Activated CD8-positive, alpha-beta T cell treated with anti-CD3 and anti-CD28 coated beads, Interleukin-2, amount 10 ng/mL, durations not matched to agents 7 days and 5 days (primary cell): ENCODE measurements at regions not wholly inside any gene's neighbourhood (a gene's known extent, or its start where the extent isn't known, plus 50 kb on each side); places are given as distances from the start of the nearest gene placed in this dataset.
"Not testable (repeated sequence)": the region's sequence is repeated elsewhere in the genome, so short reads cannot be mapped to it uniquely, and the experiment has no call there.

Experiments
- ATAC-seq: fragments of 150-1000 bp; cut with Tn5 transposase; one replicate; pipeline ENCODE4 v1.10.0; 2021; ENCODE audit warnings: moderate library complexity
- CTCF ChIA-PET: fragments of 350-600 bp; sonication (Branson Sonifier 250); formaldehyde crosslinking; loops from one replicate; lab custom pipeline; 2021; ENCODE audit warnings: antibody characterized with exemption; lab: Charles Lee
- POLR2A ChIA-PET: fragments of 350-600 bp; sonication (Branson Sonifier 250); formaldehyde crosslinking; loops from one replicate; lab custom pipeline; 2021; ENCODE audit warnings: antibody characterized with exemption; lab: Charles Lee
- DNase-seq: peaks from one replicate; pipeline ENCODE4 v3.0.0-alpha.2; 2020
- H3K27ac Mint-ChIP-seq: one replicate; pipeline ENCODE4 v1.8.0; 2021; ENCODE audit warnings: mild to moderate bottlenecking, mixed read lengths
- H3K27me3 Mint-ChIP-seq: one replicate; pipeline ENCODE4 v1.8.0; 2021; ENCODE audit warnings: low read depth, mixed read lengths
- H3K36me3 Mint-ChIP-seq: one replicate; pipeline ENCODE4 v1.8.0; 2021; ENCODE audit warnings: low read depth, mixed read lengths
- H3K4me1 Mint-ChIP-seq: one replicate; pipeline ENCODE4 v1.8.0; 2021; ENCODE audit warnings: low read depth, mixed read lengths
- H3K4me3 Mint-ChIP-seq: one replicate; pipeline ENCODE4 v1.8.0; 2021; ENCODE audit warnings: mild to moderate bottlenecking, mixed read lengths
- H3K9me3 Mint-ChIP-seq: one replicate; pipeline ENCODE4 v1.8.0; 2022; ENCODE audit warnings: mixed read lengths; ENCODE audit not compliant: insufficient read depth

GRCh38 chr16:52928955-52929354 lies 123.7 kb downstream of the CHD9NB start:
- H3K27me3 Mint-ChIP-seq = no peaks in the 10 kb centered on the region
- H3K9me3 Mint-ChIP-seq = no peaks in the 10 kb centered on the region

GRCh38 chr16:52925143-52925542 lies 127.6 kb downstream of the CHD9NB start:
- ATAC-seq = no peak
- no peak for DNase-seq

More at GRCh38 chr16:52928955-52929354, 123.7 kb downstream of the CHD9NB start:
- Mint-ChIP-seq H3K36me3 (no peaks in the 10 kb centered on the region), H3K27ac (no peak overlapping the region), H3K4me3 (no peak overlapping the region), H3K4me1 (no peaks in the 10 kb centered on the region)
- ATAC-seq = no peak
- ChIA-PET POLR2A (no interaction called here), CTCF (no interaction called here)
- no peak for DNase-seq

GRCh38 chr16:52924162-52924561 lies 128.5 kb downstream of the CHD9NB start:
- Mint-ChIP-seq H3K27ac (no peak overlapping the region), H3K4me1 (no peaks in the 10 kb centered on the region), H3K9me3 (no peaks in the 10 kb centered on the region), H3K4me3 (no peak overlapping the region), H3K27me3 (no peaks in the 10 kb centered on the region), H3K36me3 (no peaks in the 10 kb centered on the region)
- ATAC-seq (no peak), DNase-seq (no peak)
- POLR2A ChIA-PET = no interaction called here
- CTCF ChIA-PET = no interaction called here

More at GRCh38 chr16:52925143-52925542, 127.6 kb downstream of the CHD9NB start:
- POLR2A ChIA-PET = no interaction called here
- Mint-ChIP-seq H3K4me1 (no peaks in the 10 kb centered on the region), H3K4me3 (no peak overlapping the region), H3K27me3 (no peaks in the 10 kb centered on the region), H3K36me3 (no peaks in the 10 kb centered on the region), H3K9me3 (no peaks in the 10 kb centered on the region), H3K27ac (no peak overlapping the region)
- CTCF ChIA-PET = no interaction called here

- POLR2A ChIA-PET = no interaction called here
- no peak overlapping the region for H3K4me3 Mint-ChIP-seq
- DNase-seq (no peak), ATAC-seq (no peak)
- H3K27ac Mint-ChIP-seq = no peak overlapping the region
- no peaks in the 10 kb centered on the region for H3K27me3 Mint-ChIP-seq
- CTCF ChIA-PET = no interaction called here
- no peaks in the 10 kb centered on the region for H3K9me3 Mint-ChIP-seq
- no peaks in the 10 kb centered on the region for H3K4me1 Mint-ChIP-seq
- H3K36me3 Mint-ChIP-seq = no peaks in the 10 kb centered on the region
Measured at GRCh38 chr16:52921104-52921503, 131.6 kb downstream of the CHD9NB start.

GRCh38 chr16:52920331-52920730 lies 132.4 kb downstream of the CHD9NB start:
- Mint-ChIP-seq H3K36me3 (no peaks in the 10 kb centered on the region), H3K9me3 (no peaks in the 10 kb centered on the region), H3K4me1 (no peaks in the 10 kb centered on the region), H3K27me3 (no peaks in the 10 kb centered on the region), H3K4me3 (no peak overlapping the region), H3K27ac (no peak overlapping the region)
- ChIA-PET CTCF (no interaction called here), POLR2A (no interaction called here)
- DNase-seq (no peak), ATAC-seq (no peak)

- ChIA-PET POLR2A (no interaction called here), CTCF (interaction anchor here (0.8 to 2.2 kb wide), 3 partner anchors 10 to 723 kb away, joined by 3 to 10 read pairs (median 3); no protein-coding TSS in a partner anchor)
- H3K9me3 Mint-ChIP-seq = no peaks in the 10 kb centered on the region
- H3K36me3 Mint-ChIP-seq = no peaks in the 10 kb centered on the region
- H3K27ac Mint-ChIP-seq = no peak overlapping the region
- no peaks in the 10 kb centered on the region for H3K27me3 Mint-ChIP-seq
- ATAC-seq (no peak), DNase-seq (no peak)
- H3K4me1 Mint-ChIP-seq = no peaks in the 10 kb centered on the region
- H3K4me3 Mint-ChIP-seq = no peak overlapping the region
Measured at GRCh38 chr16:52914428-52914827, 138.3 kb downstream of the CHD9NB start.

- DNase-seq = peak; percentile 50
- Mint-ChIP-seq H3K4me1 (no peaks in the 10 kb centered on the region), H3K4me3 (no peak overlapping the region), H3K27ac (no peak overlapping the region), H3K9me3 (no peaks in the 10 kb centered on the region), H3K27me3 (no peaks in the 10 kb centered on the region), H3K36me3 (no peaks in the 10 kb centered on the region)
- ATAC-seq = no peak
- ChIA-PET POLR2A (interaction anchor here (0.7 kb wide), 1 partner anchor 1782 kb away, joined by 3 read pairs; no protein-coding TSS in a partner anchor), CTCF (interaction anchor here (0.9 to 2.5 kb wide), 4 partner anchors 16 to 721 kb away, joined by 3 to 12 read pairs (median 3); no protein-coding TSS in a partner anchor)
Measured at GRCh38 chr16:52912565-52913173, 140.0 kb downstream of the CHD9NB start.

- ATAC-seq, H3K27me3 Mint-ChIP-seq, H3K36me3 Mint-ChIP-seq, DNase-seq, H3K4me3 Mint-ChIP-seq, POLR2A ChIA-PET, H3K9me3 Mint-ChIP-seq, H3K27ac Mint-ChIP-seq, H3K4me1 Mint-ChIP-seq: not testable (repeated sequence)
- CTCF ChIA-PET = interaction anchor here (1.4 kb wide), 1 partner anchor 716 kb away, joined by 3 read pairs; no protein-coding TSS in a partner anchor
Measured at GRCh38 chr16:52908057-52908456, 144.6 kb downstream of the CHD9NB start.

- no peaks in the 10 kb centered on the region for H3K4me1 Mint-ChIP-seq
- DNase-seq = no peak
- H3K27ac Mint-ChIP-seq = no peak overlapping the region
- no peak overlapping the region for H3K4me3 Mint-ChIP-seq
- POLR2A ChIA-PET = no interaction called here
- ATAC-seq = no peak
- H3K9me3 Mint-ChIP-seq = no peaks in the 10 kb centered on the region
- no peaks in the 10 kb centered on the region for H3K36me3 Mint-ChIP-seq
- CTCF ChIA-PET = no interaction called here
- H3K27me3 Mint-ChIP-seq = no peaks in the 10 kb centered on the region
Measured at GRCh38 chr16:52906281-52906680, 146.4 kb downstream of the CHD9NB start.

GRCh38 chr16:52896478-52897164 lies 156.1 kb downstream of the CHD9NB start:
- ATAC-seq (no peak), DNase-seq (no peak)
- Mint-ChIP-seq H3K27ac (no peak overlapping the region), H3K36me3 (no peaks in the 10 kb centered on the region), H3K9me3 (no peaks in the 10 kb centered on the region), H3K4me1 (no peaks in the 10 kb centered on the region), H3K27me3 (no peaks in the 10 kb centered on the region), H3K4me3 (no peak overlapping the region)
- POLR2A ChIA-PET = no interaction called here
- CTCF ChIA-PET = interaction anchor here (0.9 kb wide), 1 partner anchor 16 kb away, joined by 3 read pairs; no protein-coding TSS in a partner anchor

- no peaks in the 10 kb centered on the region for H3K9me3 Mint-ChIP-seq
- CTCF ChIA-PET = no interaction called here
Measured at GRCh38 chr16:52874042-52874441, 178.7 kb downstream of the CHD9NB start.

GRCh38 chr16:52872731-52873130 lies 180.0 kb downstream of the CHD9NB start:
- no peaks in the 10 kb centered on the region for H3K9me3 Mint-ChIP-seq
- DNase-seq = no peak
- no peak overlapping the region for H3K27ac Mint-ChIP-seq
- no peaks in the 10 kb centered on the region for H3K4me1 Mint-ChIP-seq
- ChIA-PET POLR2A (no interaction called here), CTCF (no interaction called here)
- no peak for ATAC-seq
- no peaks in the 10 kb centered on the region for H3K36me3 Mint-ChIP-seq
- no peaks in the 10 kb centered on the region for H3K27me3 Mint-ChIP-seq
- no peak overlapping the region for H3K4me3 Mint-ChIP-seq

More at GRCh38 chr16:52874042-52874441, 178.7 kb downstream of the CHD9NB start:
- H3K27ac Mint-ChIP-seq = no peak overlapping the region
- POLR2A ChIA-PET = no interaction called here
- H3K4me3 Mint-ChIP-seq = no peak overlapping the region
- ATAC-seq = no peak
- no peak for DNase-seq
- H3K36me3 Mint-ChIP-seq = no peaks in the 10 kb centered on the region
- no peaks in the 10 kb centered on the region for H3K4me1 Mint-ChIP-seq
- no peaks in the 10 kb centered on the region for H3K27me3 Mint-ChIP-seq
